ENCODE measurements at regions not wholly inside any gene's neighbourhood (a gene's known extent, or its start where the extent isn't known, plus 50 kb on each side); places are given as distances from the start of the nearest gene placed in this dataset.

GRCh38 chr13:57784633-57785032 is 153.1 kb downstream of the PCDH17 start:
- Histone ChIP-seq H3K27me3 (no peaks in the 10 kb centered on the region), H3K36me3 (no peaks in the 10 kb centered on the region), H3K4me3 (no peak overlapping the region), H3K27ac (no peak overlapping the region), H3K4me1 (no peaks in the 10 kb centered on the region), H3K9me3 (peaks cover 0 to 3% (median 0%) of the 10 kb centered on the region in 4 donors)
- no peak for DNase-seq
- TF ChIP-seq CTCF (IDR thresholded peaks at IDR 0.05): no peak
- TF ChIP-seq POLR2AphosphoS5 (IDR thresholded peaks at IDR 0.05): no peak
- TF ChIP-seq POLR2A (IDR thresholded peaks at IDR 0.05): no peak
- no peak for TF ChIP-seq EP300 (IDR thresholded peaks at IDR 0.05)
- intact Hi-C loops (cut with DNase I): no loop called here
- 80 to 93% methylated on average over 3 of the region's 3 CpGs for WGBS, 2 donors

- peaks cover 0 to 3% (median 0%) of the 10 kb centered on the region in 4 donors for H3K9me3 ChIP-seq
- TF ChIP-seq CTCF (IDR thresholded peaks at IDR 0.05) (no peak), EP300 (IDR thresholded peaks at IDR 0.05) (no peak), POLR2A (IDR thresholded peaks at IDR 0.05) (no peak), POLR2AphosphoS5 (IDR thresholded peaks at IDR 0.05) (no peak)
- H3K36me3 ChIP-seq: no peaks in the 10 kb centered on the region
- 90 to 92% methylated on average over 16 of the region's 16 CpGs for WGBS, 2 donors
- H3K4me3 ChIP-seq: no peak overlapping the region
- no peak for DNase-seq
- intact Hi-C loops (cut with DNase I): no loop called here
- no peaks in the 10 kb centered on the region for H3K4me1 ChIP-seq
- H3K27ac ChIP-seq: no peak overlapping the region
- H3K27me3 ChIP-seq: no peaks in the 10 kb centered on the region
These were observed 155.7 kb downstream of the PCDH17 start for GRCh38 chr13:57787058-57787791.

GRCh38 chr13:57799624-57800023 is 168.1 kb downstream of the PCDH17 start:
- no peaks in the 10 kb centered on the region for H3K27me3 ChIP-seq
- 45 to 54% methylated on average over 3 of the region's 3 CpGs for WGBS, 2 donors
- no peaks in the 10 kb centered on the region for H3K36me3 ChIP-seq
- no peak overlapping the region for H3K27ac ChIP-seq
- no peaks in the 10 kb centered on the region for H3K9me3 ChIP-seq
- TF ChIP-seq EP300 (IDR thresholded peaks at IDR 0.05): no peak
- TF ChIP-seq POLR2AphosphoS5 (IDR thresholded peaks at IDR 0.05): no peak
- TF ChIP-seq POLR2A (IDR thresholded peaks at IDR 0.05): no peak
- TF ChIP-seq CTCF (IDR thresholded peaks at IDR 0.05): no peak
- no peaks in the 10 kb centered on the region for H3K4me1 ChIP-seq
- no peak for DNase-seq
- intact Hi-C loops (cut with DNase I): no loop called here
- no peak overlapping the region for H3K4me3 ChIP-seq

- Histone ChIP-seq H3K9me3 (no peaks in the 10 kb centered on the region), H3K4me3 (no peak overlapping the region), H3K36me3 (no peaks in the 10 kb centered on the region), H3K27ac (no peak overlapping the region), H3K4me1 (no peaks in the 10 kb centered on the region), H3K27me3 (no peaks in the 10 kb centered on the region)
- WGBS, 2 donors: 80 to 90% methylated on average over 2 of the region's 2 CpGs
- intact Hi-C loops (cut with DNase I): no loop called here
- DNase-seq: no peak
- no peak for TF ChIP-seq POLR2AphosphoS5 (IDR thresholded peaks at IDR 0.05)
- TF ChIP-seq POLR2A (IDR thresholded peaks at IDR 0.05): no peak
- no peak for TF ChIP-seq EP300 (IDR thresholded peaks at IDR 0.05)
- TF ChIP-seq CTCF (IDR thresholded peaks at IDR 0.05): no peak
These were observed 182.1 kb downstream of the PCDH17 start for GRCh38 chr13:57813651-57814050.

- Histone ChIP-seq H3K27ac (no peak overlapping the region), H3K4me1 (no peaks in the 10 kb centered on the region), H3K27me3 (no peaks in the 10 kb centered on the region), H3K4me3 (no peak overlapping the region), H3K36me3 (no peaks in the 10 kb centered on the region), H3K9me3 (no peaks in the 10 kb centered on the region)
- intact Hi-C loops (cut with DNase I): no loop called here
- TF ChIP-seq POLR2AphosphoS5 (IDR thresholded peaks at IDR 0.05): no peak
- no peak for TF ChIP-seq CTCF (IDR thresholded peaks at IDR 0.05)
- TF ChIP-seq EP300 (IDR thresholded peaks at IDR 0.05): no peak
- TF ChIP-seq POLR2A (IDR thresholded peaks at IDR 0.05): no peak
- 75 to 86% methylated on average over 1 of the region's 1 CpG for WGBS, 2 donors
- DNase-seq: no peak
These were observed 184.1 kb downstream of the PCDH17 start for GRCh38 chr13:57815600-57815999.

Measured in sigmoid colon (tissue), 6 donors.